Brain microvascular endothelial cell (primary cell): ENCODE measurements at regions not wholly inside any gene's neighbourhood (a gene's known extent, or its start where the extent isn't known, plus 50 kb on each side); places are given as distances from the start of the nearest gene placed in this dataset.

Source experiments
- DNase-seq: peaks from one replicate; pipeline ENCODE4 v3.0.0-alpha.2; 2020
- H3K27ac ChIP-seq: fragments of 250-450 bp; sonication (Bioruptor Pico); 2 replicates; pipeline ENCODE4 v1.5.1; 2020; ENCODE audit warnings: mild to moderate bottlenecking, moderate library complexity
- H3K27me3 ChIP-seq: fragments of 250-450 bp; sonication (Bioruptor Pico); replicated peaks from 2 replicates; pipeline ENCODE4 v1.5.1; 2020; ENCODE audit warnings: mild to moderate bottlenecking
- H3K36me3 ChIP-seq: fragments of 250-450 bp; sonication (Bioruptor Pico); replicated peaks from 2 replicates; pipeline ENCODE4 v1.5.1; 2020; ENCODE audit warnings: mild to moderate bottlenecking
- H3K4me3 ChIP-seq: 2 replicates; pipeline ENCODE4 v1.5.1; 2011; ENCODE audit warnings: low read depth, mild to moderate bottlenecking, control low read depth, low read length, moderate library complexity
- in situ Hi-C: cut with HindIII; loops from 2 replicates; pipeline ENCODE4 v1.10.0; 2017; ENCODE audit warnings: low sequenced_read_pairs, low pct_ligation_motif_present
- TF ChIP-seq, protein P1 (sequence below): IDR thresholded peaks from 2 replicates; pipeline ENCODE4 v1.5.1; 2011; ENCODE audit warnings: low read depth, mild to moderate bottlenecking, moderate library complexity, low read length, control low read depth, inconsistent platforms; ENCODE audit errors: missing control alignments

DNA sequence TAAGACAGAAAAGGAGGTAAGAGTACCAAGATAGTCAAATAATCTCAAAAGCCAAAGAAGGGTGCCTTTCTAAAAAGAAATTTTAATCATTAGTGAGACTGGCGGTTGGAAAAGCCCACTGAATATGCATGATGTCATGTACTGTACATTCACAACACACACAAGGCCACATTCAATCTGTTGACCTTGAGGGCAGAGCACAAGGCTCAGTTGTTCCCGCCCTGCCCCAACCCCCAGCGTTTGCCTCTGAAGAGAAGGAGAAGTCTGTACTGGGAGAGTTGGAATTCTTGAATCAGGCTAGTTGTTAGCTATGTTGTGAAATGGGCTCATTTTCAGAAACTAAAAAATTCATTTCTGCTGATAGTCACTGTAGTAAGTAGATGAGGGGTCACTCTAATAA lies 50.2 kb upstream of the NID2 start:
- Histone ChIP-seq H3K27me3 (no peaks in the 10 kb centered on the region), H3K36me3 (no peaks in the 10 kb centered on the region), H3K4me3 (no peak overlapping the region), H3K27ac (no peak overlapping the region)
- TF ChIP-seq, protein P1, sequence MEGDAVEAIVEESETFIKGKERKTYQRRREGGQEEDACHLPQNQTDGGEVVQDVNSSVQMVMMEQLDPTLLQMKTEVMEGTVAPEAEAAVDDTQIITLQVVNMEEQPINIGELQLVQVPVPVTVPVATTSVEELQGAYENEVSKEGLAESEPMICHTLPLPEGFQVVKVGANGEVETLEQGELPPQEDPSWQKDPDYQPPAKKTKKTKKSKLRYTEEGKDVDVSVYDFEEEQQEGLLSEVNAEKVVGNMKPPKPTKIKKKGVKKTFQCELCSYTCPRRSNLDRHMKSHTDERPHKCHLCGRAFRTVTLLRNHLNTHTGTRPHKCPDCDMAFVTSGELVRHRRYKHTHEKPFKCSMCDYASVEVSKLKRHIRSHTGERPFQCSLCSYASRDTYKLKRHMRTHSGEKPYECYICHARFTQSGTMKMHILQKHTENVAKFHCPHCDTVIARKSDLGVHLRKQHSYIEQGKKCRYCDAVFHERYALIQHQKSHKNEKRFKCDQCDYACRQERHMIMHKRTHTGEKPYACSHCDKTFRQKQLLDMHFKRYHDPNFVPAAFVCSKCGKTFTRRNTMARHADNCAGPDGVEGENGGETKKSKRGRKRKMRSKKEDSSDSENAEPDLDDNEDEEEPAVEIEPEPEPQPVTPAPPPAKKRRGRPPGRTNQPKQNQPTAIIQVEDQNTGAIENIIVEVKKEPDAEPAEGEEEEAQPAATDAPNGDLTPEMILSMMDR = no peak
- in situ Hi-C loops = no loop called here
- DNase-seq = no peak
